NCI-H510A (cell line): ENCODE measurements at regions not wholly inside any gene's neighbourhood (a gene's known extent, or its start where the extent isn't known, plus 50 kb on each side); places are given as distances from the start of the nearest gene placed in this dataset.
"Not testable (repeated sequence)": the region's sequence is repeated elsewhere in the genome, so short reads cannot be mapped to it uniquely, and the experiment has no call there.

Source experiments
- DNase-seq: peaks from one replicate; lab custom pipeline; 2025; lab: John Stamatoyannopoulos, UW

DNA sequence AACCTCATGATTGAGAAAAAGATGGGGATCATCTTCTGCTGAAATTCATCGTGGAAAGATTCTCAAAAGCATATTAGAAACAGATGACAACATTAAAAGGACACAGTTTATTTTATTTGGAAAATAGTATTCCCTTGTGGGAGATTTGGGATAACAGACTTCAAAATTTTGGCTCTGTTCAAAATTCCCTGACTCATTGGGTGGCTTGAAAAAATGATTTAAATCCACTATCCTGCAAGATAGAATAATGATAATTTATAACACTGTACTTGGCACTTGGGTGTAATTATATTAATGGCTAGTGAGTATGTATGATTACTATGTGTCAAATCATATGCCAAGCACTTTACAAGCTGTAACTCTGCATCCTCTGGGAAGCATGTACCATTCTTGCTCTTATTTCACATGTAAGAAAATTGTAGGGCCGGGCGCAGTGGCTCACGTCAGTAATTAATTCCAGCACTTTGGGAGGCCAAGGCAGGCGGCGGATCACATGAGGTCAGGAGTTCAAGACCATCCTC lies 128.8 kb downstream of the LMNTD1 start:
- no peak for DNase-seq

DNA sequence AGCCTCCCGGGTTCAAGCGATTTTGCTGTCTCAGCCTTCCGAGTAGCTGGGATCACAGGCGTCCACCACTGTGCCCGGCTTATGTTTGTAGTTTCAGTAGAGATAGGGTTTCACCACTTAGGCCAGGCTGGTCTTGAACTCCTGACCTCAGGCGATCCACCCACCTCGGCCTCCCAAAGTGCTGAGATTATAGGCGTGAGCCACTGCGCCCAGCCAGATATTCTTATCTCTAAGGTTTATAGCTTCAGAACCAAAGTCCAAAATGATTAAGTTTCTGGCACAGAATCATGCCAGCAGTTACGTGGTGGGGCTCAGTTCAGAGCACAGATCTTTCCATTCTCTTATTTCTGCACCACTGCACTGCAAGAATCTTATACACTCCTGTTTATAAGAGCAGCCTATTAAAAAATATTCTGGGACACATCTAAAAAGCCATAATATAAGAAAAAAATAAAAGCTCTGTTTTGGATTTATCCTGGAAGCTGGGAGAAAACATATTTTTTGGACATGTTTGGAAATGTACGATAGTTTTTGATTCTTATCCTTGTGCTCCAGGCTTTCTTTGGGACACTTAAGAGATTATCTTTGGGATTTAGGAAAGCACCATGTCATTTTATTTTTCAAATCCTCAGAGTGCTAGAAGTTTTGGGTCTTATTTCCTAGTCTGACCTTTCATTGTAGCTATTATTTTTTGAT lies 129.6 kb downstream of the LMNTD1 start:
- DNase-seq = no peak

DNA sequence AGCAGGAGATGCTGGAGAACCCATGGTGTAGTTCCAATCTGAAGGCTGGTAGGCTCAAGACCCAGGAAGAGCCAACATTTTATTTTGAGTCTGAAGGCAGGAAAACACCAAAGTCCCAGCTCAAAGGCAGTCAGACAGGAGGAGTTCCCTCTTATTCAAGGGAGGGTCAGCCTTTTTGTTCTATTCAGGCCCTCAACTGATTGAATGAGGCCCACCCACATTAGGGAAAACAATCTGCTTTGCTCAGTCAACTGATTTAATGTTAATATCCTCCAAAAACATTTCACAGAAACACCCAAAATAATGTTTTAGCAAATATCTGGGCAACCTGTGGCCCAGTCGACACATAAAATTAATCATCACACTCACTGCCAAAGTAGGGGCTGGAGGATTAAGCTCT lies 130.8 kb downstream of the LMNTD1 start:
- DNase-seq = no peak

DNA sequence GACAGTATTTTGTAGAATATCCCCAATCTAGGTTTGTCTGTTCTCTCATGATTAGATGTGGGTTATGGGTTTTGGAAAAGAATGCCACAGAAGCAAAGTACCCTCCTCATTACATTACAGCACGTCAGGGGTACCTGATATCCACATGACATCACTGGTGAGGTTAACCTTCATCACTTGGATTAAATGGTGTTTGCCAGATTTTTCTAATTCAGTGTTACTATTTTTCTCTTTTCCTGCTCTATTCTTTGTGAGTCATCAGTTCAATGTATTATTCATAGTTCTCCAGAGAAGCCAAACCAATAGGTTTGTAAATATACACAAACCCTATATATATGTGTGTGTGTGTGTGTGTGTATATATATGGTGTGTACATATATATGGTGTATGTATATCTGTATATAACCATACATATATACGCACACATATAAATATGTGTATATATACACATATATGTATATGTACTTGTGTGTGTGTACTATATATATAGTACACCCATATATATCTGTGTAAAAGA lies 131.4 kb downstream of the LMNTD1 start:
- no peak for DNase-seq

DNA sequence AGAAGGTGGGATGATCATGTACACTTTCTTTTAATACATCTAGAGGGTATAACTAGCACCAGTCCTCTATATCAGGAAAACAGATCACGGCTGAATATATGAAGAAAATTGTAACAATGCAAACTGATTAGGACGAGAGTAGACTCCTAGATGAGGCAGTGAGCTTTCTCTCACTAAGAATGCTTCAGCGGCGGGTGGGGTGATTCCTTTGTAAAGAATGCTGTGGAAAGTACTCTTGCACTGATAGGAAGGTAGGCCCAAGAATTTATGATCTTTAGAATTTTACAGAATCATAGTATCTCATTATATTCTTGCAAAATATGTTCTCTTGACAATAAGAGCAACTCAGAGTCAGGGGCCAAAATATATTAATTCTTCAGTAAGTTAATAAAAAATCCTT lies 133.0 kb downstream of the LMNTD1 start:
- no peak for DNase-seq

DNA sequence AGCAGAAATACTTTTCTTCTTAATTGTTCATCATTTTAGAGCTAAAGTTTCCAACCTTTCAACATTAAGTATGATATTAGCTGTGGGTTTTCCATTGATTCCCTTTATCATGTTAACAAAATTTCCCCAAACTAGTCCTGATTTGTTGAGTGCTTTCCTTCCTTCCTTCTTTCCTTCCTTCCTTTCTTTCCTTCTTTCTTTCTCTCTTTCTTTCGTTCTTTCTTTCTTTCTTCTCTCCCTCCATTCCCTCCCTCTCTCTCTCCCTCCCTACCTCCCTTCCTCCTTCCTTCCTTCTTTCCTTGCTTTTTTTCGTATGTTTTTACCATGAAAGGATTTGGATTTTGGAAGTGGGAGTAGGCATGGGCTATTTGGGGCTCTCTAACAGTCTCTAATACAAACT lies 133.5 kb downstream of the LMNTD1 start:
- DNase-seq = no peak

DNA sequence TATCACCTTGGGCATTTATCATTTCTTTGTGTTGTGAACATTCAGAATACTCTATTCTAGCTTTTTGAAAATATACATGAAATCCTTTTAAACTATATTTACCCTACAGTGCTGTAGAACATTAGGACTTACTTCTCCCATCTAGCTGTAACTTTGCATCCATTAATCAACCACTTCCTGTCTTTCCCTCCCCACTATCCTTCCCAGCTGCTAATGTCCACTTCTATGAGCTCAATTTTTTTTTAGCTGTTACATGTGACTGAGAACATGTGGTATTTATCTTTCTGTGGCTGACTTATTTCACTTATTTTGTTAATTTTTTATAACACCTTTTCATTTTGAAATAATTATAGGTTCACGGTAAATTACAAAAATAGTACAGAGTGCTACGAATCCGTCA lies 136.0 kb downstream of the LMNTD1 start:
- no peak for DNase-seq

DNA sequence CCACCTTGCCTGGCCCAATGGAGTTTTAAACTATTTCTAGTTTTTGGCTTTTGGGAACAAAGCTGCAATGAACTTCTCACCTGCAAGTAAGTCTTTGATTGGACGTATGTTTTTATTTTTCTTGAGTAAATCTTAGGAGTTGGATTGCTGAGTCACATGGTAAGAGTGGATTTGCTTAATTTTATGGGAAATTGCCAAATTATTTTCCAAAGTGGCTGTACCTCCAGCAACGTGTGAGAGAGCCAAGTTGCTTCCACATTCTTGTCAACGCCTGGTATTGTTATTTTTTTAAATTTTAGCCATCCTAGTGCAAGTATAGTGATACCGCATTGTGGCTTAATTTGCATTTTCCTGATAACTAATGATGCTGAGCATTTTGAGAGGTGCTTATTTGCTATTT lies 136.6 kb downstream of the LMNTD1 start:
- no peak for DNase-seq

DNA sequence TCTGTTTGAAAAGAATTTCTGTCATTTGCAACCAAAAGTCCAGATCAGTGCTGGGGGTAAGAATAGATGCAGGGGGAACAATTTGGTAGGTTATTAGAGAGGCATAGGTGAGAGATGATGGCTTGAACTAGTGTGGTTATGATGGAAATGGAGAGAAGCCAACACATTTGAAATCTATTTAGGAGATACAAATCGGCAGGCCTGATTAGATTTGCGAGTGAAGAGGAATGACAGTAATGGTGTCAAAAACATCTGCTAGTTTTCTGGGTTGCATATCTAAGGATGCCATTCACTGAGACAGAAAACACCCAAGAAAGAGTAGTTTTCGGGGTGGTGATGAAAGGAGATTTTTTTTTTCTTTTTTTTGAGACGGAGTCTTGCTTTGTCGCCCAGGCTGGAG lies 138.1 kb downstream of the LMNTD1 start:
- DNase-seq = no peak

DNA sequence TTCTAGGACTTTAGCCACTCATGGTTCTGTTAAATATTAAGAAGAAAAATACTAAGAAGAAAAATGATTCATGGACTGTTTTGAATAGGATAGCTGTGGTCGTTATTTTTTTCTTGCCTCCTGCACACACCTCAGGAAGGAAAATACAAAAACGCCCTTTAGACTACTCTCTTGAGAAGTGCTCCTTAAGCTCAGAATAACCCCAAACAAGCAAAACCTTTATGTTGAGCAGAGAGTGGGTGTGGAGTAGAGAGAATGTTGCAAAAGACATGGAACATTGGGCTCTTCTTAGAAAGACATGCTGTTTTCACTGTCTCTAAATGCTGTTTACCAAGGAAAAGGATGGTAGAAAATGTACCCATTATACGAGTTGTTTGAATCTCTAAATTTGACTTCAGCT lies 140.3 kb downstream of the LMNTD1 start:
- DNase-seq = no peak

DNA sequence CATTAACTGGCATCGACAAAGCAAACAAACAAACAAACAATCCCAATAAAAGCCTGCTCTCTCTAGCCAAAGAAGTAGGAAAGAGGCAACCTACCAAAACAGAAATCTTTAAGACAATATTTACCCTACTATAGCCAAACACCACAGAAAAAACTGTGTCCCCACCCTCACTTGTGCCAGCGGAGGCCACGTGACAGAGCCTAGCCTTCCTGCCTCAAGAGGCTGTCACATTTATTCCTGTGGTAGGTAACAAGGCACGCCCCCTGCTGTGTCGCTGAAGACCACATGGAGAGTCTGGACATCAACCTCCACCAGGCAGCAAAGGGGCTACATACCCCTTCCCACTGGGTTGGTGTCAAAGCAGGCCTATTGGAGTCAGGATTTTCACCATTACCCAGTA lies 148.1 kb downstream of the LMNTD1 start:
- no peak for DNase-seq

DNA sequence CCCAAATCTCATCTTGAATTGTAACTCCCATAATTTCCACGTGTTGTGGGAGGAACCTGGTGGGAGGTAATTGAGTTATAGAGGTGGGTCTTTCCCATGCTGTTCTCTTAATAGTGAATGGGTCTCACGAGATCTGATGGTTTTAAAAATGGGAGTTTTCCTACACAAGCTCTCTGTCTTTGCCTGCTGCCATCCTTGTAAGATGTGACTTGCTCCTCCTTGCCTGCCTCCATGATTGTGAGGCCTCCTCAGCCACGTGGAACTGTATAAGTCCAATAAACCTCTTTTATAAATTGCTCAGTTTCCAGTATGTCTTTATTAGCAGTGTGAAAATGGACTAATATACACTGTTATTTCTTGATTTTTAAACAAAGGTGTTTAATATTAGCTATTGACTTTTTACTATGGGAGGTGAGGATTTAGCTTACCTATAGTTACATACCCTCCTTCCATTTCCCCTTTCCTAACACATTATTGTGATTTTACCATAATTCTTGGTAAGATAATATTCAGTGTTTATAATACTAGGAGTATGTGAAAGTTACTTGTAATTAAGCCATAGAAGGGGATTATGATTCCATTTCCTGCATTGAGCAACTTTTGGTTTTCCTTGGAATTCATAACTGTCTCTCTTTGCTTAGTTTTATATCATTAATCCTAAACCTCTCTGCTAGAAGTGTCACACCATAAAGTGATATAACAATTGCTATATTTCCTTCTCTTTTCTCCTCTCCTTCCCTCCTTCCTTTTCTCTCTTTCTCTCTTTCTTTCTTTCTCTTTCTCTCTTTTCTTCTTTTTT lies 151.0 kb upstream of the KRAS start:
- DNase-seq = no peak

DNA sequence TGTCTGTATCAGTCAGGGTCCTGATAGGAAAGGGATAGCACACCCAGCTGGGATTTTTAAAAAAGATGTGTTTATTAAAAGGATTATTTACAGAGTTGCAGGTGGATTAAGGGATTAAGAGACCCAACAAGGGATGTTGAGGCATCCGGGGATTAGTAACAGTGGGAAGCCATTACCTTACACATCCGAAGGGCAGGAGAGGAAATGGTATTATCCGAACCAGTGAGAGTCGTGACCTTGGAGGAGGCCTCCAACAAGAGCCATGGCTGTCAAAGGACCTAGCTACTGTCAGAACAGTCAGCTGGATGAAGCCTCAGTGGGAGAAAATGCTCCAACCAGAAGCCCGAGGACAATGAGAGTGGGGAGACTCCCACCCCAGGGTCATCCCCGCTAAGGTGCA lies 146.3 kb upstream of the KRAS start:
- no peak for DNase-seq

DNA sequence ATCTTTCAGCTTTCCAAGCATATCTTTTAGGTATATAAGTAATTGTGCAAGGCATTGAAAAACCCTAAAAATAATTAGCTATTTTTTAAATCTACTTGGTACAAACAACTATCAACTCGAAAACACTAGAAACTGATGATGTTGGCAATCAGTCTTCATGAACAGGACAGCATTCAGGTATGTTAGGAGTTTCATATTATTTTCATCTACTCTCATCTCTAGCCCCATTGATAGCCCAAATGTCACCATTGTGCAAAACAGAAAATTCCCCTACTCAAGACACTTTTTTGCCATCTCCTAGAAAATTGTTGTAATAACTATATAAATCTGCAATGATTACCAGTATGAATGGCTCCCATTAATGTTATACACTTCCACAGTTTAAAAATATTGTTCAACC lies 144.5 kb upstream of the KRAS start:
- no peak for DNase-seq

DNA sequence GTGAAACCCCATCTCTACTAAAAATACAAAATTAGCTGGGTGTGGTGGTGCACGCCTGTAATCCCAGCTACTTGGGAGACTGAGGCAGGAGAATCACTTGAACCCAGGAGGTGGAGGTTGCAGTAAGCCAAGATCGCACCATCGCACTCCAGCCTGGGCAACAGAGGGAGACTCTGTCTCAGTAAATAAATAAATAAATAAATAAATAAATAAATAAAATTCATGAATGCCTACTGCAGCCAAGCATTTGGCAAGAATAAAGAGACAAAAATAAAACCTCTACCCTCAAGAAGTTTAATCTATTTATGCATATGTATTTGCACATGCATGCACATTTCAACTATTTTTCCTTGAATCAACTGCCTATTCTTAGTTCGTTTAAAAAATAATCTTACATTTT lies 144.0 kb upstream of the KRAS start:
- not testable (repeated sequence) for DNase-seq

DNA sequence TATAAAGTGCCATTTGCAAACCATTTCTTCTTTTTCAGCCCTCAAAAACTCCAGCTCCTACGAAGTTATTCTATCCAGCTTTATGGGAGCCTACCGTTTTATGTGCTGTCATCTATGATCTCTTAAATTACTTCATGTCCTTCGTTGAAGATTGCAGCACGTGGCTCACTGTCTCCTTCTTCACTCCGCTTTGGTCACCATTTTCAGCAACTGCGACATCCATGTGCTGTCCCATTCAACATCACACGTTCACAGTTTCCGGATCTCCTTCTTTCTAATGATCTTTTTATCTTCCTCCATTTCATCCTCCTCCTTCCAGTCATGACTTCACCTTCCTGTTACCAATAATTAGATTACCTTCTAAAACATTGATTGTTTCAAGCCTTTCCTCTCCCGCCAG lies 143.3 kb upstream of the KRAS start:
- no peak for DNase-seq

DNA sequence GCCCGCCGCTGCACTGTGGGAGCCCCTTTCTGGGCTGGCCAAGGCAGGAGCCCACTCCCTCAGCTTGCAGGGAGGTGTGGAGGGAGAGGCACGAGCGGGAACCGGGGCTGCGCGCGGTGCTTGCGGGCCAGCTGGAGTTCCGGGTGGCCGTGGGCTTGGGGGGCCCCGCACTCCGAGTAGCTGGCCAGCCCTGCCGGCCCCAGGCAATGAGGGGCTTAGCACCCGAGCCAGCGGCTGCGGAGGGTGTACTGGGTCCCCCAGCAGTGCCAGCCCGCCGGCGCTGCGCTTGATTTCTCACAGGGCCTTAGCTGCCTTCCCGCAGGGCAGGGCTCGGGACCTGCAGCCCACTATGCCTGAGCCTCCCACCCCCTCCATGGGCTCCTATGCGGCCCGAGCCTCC lies 140.6 kb upstream of the KRAS start:
- not testable (repeated sequence) for DNase-seq

DNA sequence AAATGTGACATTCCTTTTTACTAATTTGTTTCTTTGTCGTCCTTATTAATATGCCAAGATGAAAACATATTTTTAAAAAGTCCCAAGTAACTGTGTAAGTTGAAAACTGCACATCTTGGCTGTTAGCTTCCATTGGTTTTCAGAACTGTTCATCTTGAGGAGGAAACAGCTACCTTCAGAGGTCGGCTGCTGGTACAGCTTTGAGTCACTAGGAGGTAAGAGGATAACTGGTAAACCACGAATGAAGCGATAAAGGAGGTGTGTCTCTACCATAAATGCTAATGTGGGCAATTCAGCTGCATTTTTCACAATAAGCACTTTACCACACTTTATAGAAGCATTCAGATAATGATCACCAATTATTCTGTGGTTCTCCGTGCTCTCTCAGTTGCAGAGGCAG lies 137.5 kb upstream of the KRAS start:
- no peak for DNase-seq

DNA sequence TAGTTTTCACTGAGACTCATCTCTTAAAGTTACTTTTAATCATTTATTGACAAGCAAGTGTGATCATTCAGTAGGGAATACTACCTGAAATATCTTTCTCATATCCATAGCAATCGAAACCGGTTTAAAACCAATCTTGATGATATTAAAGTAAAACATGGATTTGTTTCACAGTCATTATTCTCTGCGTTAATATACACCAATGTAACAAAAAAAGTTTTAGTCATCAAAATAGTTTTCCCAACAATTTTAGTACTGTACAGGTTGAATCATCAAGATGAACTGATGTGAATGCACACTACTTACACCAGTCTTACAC lies 137.0 kb upstream of the KRAS start:
- DNase-seq = no peak

DNA sequence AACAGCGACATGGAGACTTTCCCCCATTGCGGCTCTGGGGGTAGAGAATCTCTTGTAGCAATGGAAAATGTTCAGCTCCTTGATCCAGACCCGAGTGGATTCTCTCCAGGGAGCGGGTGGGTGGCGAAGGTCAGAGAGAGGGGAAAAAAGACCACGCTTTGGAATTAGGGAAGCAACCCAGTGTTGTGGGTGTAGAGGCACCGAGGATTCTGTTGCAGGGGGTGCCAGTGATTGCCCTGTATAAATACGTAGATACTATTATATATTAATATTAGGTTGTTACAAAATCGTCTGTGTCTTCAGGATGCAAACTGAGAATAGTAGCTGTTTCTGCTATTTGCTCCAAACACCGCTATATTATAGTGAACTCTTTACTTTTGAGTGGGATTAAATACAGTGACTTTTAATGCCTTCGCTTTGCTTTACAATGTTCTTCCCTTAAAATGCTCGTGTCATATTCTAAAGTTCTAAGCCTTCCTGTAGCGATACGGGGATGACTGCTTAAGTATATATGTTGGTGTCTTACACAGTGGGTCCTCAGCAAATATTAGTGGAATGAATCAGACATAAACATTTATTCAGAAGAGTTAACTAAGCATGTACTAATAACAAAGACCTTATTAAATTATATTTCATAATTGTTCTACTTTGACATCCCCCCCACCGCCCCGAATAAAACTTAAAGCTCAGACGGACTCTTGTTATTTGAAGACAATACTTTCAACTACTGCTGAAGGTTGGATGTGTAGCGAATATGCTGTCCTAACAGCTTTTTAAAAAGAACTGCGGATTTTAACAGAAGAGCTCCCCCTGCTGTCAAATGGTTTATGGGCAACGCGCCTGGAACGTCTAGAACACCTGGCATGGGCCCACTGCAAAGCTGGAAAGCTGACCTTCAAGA lies 136.4 kb upstream of the KRAS start:
- peak; percentile 48 for DNase-seq

DNA sequence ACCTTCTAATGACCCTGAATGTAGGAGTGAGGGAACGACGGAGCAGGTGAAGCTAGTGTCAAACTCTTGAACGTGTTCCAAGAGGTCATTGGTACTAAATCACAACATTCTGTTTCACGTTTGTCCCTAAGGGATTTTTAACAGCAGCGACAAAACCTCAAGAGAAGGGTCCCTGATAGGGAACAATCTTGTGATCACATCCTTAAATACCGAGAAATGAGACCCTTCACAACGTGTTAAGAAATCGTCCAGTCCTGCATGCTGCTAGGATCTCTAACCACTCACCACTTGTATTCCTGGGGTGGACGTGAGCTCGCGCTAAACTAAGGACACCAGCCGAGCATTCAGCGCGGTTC lies 134.1 kb upstream of the KRAS start:
- no peak for DNase-seq

DNA sequence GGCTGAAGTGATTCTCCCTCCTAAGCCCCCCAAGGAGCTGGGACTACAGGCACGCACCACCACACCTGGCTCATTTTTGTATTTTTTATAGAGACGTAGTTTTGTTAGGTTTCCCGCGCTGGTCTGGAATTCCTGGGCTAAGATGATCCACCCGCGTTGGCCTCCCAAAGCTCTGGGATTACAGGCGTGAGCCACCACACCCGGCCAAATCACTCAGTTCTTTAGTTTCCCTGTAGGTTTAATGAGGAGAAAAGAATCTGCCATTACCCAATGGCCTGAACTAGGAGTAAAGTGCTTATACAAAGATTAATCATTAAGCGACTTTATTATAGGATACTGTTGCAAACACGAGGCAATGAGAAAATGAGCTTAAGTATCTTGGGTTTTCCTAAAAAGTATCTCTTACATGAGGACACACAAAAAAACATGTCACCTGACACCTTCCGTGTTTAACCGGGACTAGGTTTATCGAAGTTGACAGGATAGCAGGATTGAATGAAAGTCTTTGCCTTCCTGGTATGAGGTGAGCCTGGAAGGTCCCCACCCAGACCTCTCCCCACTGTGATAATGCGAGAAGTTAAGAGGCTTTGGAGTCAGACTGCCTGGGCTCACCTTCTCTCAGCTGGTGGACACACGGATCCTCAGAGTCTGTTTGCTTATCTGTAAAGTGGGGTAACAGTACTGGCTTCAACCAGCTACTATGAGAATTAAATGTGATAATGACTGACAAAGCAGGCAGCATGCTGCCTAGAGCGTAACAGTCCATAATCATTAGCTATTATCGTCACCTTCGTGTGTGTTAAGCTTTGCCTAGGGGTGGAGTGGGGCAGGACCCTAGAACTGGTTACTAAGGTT lies 133.5 kb upstream of the KRAS start:
- no peak for DNase-seq
